Progenitor cell of endocrine pancreas (in vitro differentiated cells): ENCODE measurements at regions not wholly inside any gene's neighbourhood (a gene's known extent, or its start where the extent isn't known, plus 50 kb on each side); places are given as distances from the start of the nearest gene placed in this dataset.

Source experiments
- DNase-seq: peaks from one replicate; pipeline ENCODE4 v3.0.0; 2021; ENCODE audit warnings: low spot score; ENCODE audit not compliant: unreplicated experiment
- H3K27ac Mint-ChIP-seq: 2 replicates; pipeline ENCODE4 v1.8.0; 2021; ENCODE audit warnings: mild to moderate bottlenecking, moderate library complexity, mixed read lengths
- H3K27me3 Mint-ChIP-seq: 2 replicates; pipeline ENCODE4 v1.8.0; 2021; ENCODE audit warnings: mixed read lengths
- H3K36me3 Mint-ChIP-seq: 2 replicates; pipeline ENCODE4 v1.8.0; 2022; ENCODE audit warnings: mixed read lengths; ENCODE audit not compliant: insufficient read depth
- H3K4me1 Mint-ChIP-seq: 2 replicates; pipeline ENCODE4 v1.8.0; 2021; ENCODE audit warnings: low read depth, mixed read lengths
- H3K4me3 Mint-ChIP-seq: 2 replicates; pipeline ENCODE4 v1.8.0; 2021; ENCODE audit warnings: low read depth, mild to moderate bottlenecking, moderate library complexity, mixed read lengths
- H3K9me3 Mint-ChIP-seq: 2 replicates; pipeline ENCODE4 v1.8.0; 2021; ENCODE audit warnings: low read depth, mixed read lengths
- CTCF ChIP-seq: fragments of 200-600 bp; sonication (generic); IDR thresholded peaks from one replicate; pipeline ENCODE4 v1.5.0; 2021; ENCODE audit warnings: antibody characterized with exemption, mild to moderate bottlenecking; ENCODE audit not compliant: unreplicated experiment

DNA sequence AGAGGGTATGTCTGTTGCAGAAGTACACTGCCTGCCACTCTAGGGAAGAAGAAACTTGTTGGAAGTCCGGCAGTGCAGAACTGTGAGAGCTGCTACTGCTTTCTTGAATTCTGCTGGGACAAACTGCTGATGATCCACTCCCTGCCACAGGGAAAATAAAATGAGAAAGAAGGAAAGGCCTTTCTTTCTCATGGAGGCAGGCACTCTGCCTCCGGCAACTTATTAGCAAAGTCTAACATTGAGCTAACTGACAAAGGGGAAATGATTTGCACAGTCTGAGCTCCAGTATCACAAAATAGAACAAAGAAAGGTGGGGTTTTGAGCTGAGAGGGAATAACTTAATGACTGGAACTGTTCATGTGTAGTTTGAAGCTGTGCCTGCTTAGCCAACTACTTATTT lies 134.6 kb downstream of the AASDHPPT start:
- peak overlapping the region; percentile 12 for H3K4me3 Mint-ChIP-seq
- H3K4me1 Mint-ChIP-seq, result peaks cover 59% of the 10 kb centered on the region
- TF ChIP-seq CTCF, result no peak
- H3K27me3 Mint-ChIP-seq, result no peaks in the 10 kb centered on the region
- peak overlapping the region; percentile 77 for H3K27ac Mint-ChIP-seq
- no peak for DNase-seq
- peaks cover 18% of the 10 kb centered on the region for H3K9me3 Mint-ChIP-seq
- peaks cover 12% of the 10 kb centered on the region for H3K36me3 Mint-ChIP-seq

- peaks cover 29% of the 10 kb centered on the region for H3K9me3 Mint-ChIP-seq
- H3K4me1 Mint-ChIP-seq, result peaks cover 41% of the 10 kb centered on the region
- peaks cover 22% of the 10 kb centered on the region for H3K36me3 Mint-ChIP-seq
- no peak for DNase-seq
- H3K4me3 Mint-ChIP-seq, result no peak overlapping the region
- peak overlapping the region; percentile 22 for H3K27ac Mint-ChIP-seq
- no peaks in the 10 kb centered on the region for H3K27me3 Mint-ChIP-seq
- TF ChIP-seq CTCF, result no peak
Observed at GRCh38 chr11:106216281-106216680, 138.8 kb downstream of the AASDHPPT start.

DNA sequence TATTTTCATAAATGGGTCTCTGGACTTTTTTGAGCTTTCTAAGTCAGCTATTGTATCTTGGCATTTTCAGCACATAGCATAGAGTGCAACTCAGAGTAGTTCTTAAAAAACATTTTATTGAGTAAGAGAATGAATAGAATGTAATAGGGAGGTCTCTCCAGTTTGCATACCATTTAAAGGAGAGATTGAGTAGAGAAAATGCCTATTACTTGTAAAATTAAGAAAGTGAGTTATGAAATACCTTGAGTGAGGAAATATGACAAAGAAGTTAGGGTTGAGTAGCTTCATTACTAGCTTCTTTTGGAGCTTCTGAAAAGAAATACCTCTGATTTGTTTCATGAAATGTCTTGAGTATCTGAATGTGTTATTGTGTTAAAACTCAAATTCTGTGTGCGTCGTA lies 140.0 kb downstream of the AASDHPPT start:
- Mint-ChIP-seq H3K4me3 (no peak overlapping the region), H3K36me3 (peaks cover 26% of the 10 kb centered on the region), H3K27me3 (no peaks in the 10 kb centered on the region), H3K9me3 (peaks cover 36% of the 10 kb centered on the region), H3K4me1 (peaks cover 30% of the 10 kb centered on the region), H3K27ac (peak overlapping the region; percentile 90)
- no peak for TF ChIP-seq CTCF
- no peak for DNase-seq

- no peaks in the 10 kb centered on the region for H3K27me3 Mint-ChIP-seq
- no peak for DNase-seq
Observed at GRCh38 chr11:106218106-106218505, 140.6 kb downstream of the AASDHPPT start.

GRCh38 chr11:106222626-106223025 lies 145.2 kb downstream of the AASDHPPT start:
- peaks cover 8% of the 10 kb centered on the region for H3K4me1 Mint-ChIP-seq
- TF ChIP-seq CTCF, result no peak
- no peak for DNase-seq
- H3K36me3 Mint-ChIP-seq, result peaks cover 41% of the 10 kb centered on the region
- no peaks in the 10 kb centered on the region for H3K27me3 Mint-ChIP-seq
- H3K9me3 Mint-ChIP-seq, result peaks cover 48% of the 10 kb centered on the region
- H3K27ac Mint-ChIP-seq, result no peak overlapping the region
- no peak overlapping the region for H3K4me3 Mint-ChIP-seq

More at GRCh38 chr11:106218106-106218505, 140.6 kb downstream of the AASDHPPT start:
- TF ChIP-seq CTCF, result no peak
- Mint-ChIP-seq H3K27ac (peak overlapping the region; percentile 58), H3K4me1 (peaks cover 26% of the 10 kb centered on the region), H3K9me3 (peaks cover 42% of the 10 kb centered on the region), H3K36me3 (peaks cover 32% of the 10 kb centered on the region), H3K4me3 (no peak overlapping the region)
